ENCODE measurements at regions not wholly inside any gene's neighbourhood (a gene's known extent, or its start where the extent isn't known, plus 50 kb on each side); places are given as distances from the start of the nearest gene placed in this dataset.

DNA sequence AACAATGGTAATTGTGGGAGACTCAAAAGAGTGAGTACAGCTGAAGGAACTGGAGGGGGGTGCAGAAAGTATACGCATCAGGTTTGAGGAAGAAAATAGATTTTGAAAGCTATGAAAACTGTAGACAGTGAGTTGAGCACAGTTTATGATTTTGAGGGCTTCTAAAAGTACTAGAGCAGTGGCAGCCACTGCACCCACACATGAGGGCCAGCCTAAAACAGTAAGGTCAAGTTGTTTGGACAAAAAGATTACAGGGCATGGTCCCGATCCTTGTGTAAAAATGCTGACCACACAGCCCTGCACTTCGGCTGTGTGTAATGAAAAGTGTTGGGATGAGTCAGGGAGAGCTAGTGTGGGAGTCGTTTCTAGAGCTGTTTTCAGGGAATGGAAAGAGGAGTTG lies 2282.1 kb downstream of the TP53TG3F start:
- Histone ChIP-seq H3K27ac (ENCODE audit: low read depth, low read length) (no peak overlapping the region), H3K27me3 (ENCODE audit: control insufficient read depth, low read length) (no peaks in the 10 kb centered on the region), H3K36me3 (ENCODE audit: control insufficient read depth, low read length) (no peaks in the 10 kb centered on the region), H3K9me3 (ENCODE audit: control insufficient read depth, insufficient read depth, low read length) (peaks cover 8% of the 10 kb centered on the region; the same call in 1 of the 2 replicates), H3K9me2 (replicated peaks; ENCODE audit: control insufficient read depth, low read length) (no peaks in the 10 kb centered on the region), H3K4me2 (ENCODE audit: low read length) (no peak overlapping the region), H4K20me1 (ENCODE audit: control insufficient read depth, insufficient read depth, low read depth, low read length) (no peaks in the 10 kb centered on the region), H3F3A (ENCODE audit: control insufficient read depth, insufficient read depth) (no peaks in the 10 kb centered on the region), H3K4me3 (ENCODE audit: low read length) (no peak overlapping the region), H3K4me1 (ENCODE audit: control insufficient read depth, low read length) (no peaks in the 10 kb centered on the region), H3K79me2 (ENCODE audit: control insufficient read depth, low read length) (no peaks in the 10 kb centered on the region)
- TF ChIP-seq EZH2phosphoT487 (IDR thresholded peaks at IDR 0.05; ENCODE audit: borderline replicate concordance, low read length), result no peak
- TF ChIP-seq, protein P1, sequence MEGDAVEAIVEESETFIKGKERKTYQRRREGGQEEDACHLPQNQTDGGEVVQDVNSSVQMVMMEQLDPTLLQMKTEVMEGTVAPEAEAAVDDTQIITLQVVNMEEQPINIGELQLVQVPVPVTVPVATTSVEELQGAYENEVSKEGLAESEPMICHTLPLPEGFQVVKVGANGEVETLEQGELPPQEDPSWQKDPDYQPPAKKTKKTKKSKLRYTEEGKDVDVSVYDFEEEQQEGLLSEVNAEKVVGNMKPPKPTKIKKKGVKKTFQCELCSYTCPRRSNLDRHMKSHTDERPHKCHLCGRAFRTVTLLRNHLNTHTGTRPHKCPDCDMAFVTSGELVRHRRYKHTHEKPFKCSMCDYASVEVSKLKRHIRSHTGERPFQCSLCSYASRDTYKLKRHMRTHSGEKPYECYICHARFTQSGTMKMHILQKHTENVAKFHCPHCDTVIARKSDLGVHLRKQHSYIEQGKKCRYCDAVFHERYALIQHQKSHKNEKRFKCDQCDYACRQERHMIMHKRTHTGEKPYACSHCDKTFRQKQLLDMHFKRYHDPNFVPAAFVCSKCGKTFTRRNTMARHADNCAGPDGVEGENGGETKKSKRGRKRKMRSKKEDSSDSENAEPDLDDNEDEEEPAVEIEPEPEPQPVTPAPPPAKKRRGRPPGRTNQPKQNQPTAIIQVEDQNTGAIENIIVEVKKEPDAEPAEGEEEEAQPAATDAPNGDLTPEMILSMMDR (IDR thresholded peaks at IDR 0.05; ENCODE audit: low read depth, low read length, poor library complexity, severe bottlenecking), result no peak

DNA sequence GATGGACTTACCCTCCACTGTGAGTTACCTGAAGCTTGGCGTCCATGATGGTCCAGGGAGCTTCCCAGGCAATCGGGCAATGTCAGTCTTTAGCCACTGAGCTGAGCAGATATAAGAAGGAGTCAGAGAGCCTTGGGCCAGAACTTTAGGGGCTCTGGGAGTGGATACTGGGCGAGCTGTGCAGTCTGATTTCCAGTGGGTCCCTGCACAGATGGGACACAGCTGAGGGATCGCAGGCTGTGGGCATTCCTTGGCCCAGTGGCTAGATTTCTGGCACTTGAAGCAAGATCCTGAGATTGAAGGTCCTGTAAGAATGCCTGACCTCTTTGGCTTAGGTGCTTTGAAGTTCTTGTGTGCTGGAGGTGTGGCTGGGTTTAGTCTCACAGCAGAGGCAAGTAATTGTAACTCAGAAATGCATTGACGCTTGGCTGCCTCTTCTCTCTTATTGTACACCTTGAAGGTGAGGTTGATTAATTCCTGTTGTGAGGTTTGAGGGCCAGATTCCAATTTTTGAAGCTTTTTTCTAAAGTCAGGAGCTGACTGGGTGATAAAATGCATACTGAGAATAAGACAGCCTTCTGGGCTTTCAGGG lies 2283.8 kb downstream of the TP53TG3F start:
- Histone ChIP-seq H4K20me1 (ENCODE audit: control insufficient read depth, insufficient read depth, low read depth, low read length) (no peaks in the 10 kb centered on the region), H3K4me3 (ENCODE audit: low read length) (no peak overlapping the region), H3K4me1 (ENCODE audit: control insufficient read depth, low read length) (no peaks in the 10 kb centered on the region), H3K9me3 (ENCODE audit: control insufficient read depth, insufficient read depth, low read length) (peaks cover 8% of the 10 kb centered on the region; the same call in 1 of the 2 replicates), H3K79me2 (ENCODE audit: control insufficient read depth, low read length) (no peaks in the 10 kb centered on the region), H3K4me2 (ENCODE audit: low read length) (no peak overlapping the region), H3K36me3 (ENCODE audit: control insufficient read depth, low read length) (no peaks in the 10 kb centered on the region), H3K27me3 (ENCODE audit: control insufficient read depth, low read length) (no peaks in the 10 kb centered on the region), H3K27ac (ENCODE audit: low read depth, low read length) (no peak overlapping the region), H3K9me2 (replicated peaks; ENCODE audit: control insufficient read depth, low read length) (no peaks in the 10 kb centered on the region), H3F3A (ENCODE audit: control insufficient read depth, insufficient read depth) (no peaks in the 10 kb centered on the region)
- TF ChIP-seq EZH2phosphoT487 (IDR thresholded peaks at IDR 0.05; ENCODE audit: borderline replicate concordance, low read length), result no peak
- TF ChIP-seq, protein P1 (IDR thresholded peaks at IDR 0.05; ENCODE audit: low read depth, low read length, poor library complexity, severe bottlenecking), result no peak

GRCh38 chr16:35744084-35744483 lies 2284.7 kb downstream of the TP53TG3F start:
- no peaks in the 10 kb centered on the region for H3F3A ChIP-seq (ENCODE audit: control insufficient read depth, insufficient read depth)
- H3K4me1 ChIP-seq (ENCODE audit: control insufficient read depth, low read length), result no peaks in the 10 kb centered on the region
- no peaks in the 10 kb centered on the region for H3K9me2 ChIP-seq (replicated peaks; ENCODE audit: control insufficient read depth, low read length)
- H3K79me2 ChIP-seq (ENCODE audit: control insufficient read depth, low read length), result no peaks in the 10 kb centered on the region
- no peaks in the 10 kb centered on the region for H4K20me1 ChIP-seq (ENCODE audit: control insufficient read depth, insufficient read depth, low read depth, low read length)
- TF ChIP-seq, protein P1 (IDR thresholded peaks at IDR 0.05; ENCODE audit: low read depth, low read length, poor library complexity, severe bottlenecking), result no peak
- no peak for TF ChIP-seq EZH2phosphoT487 (IDR thresholded peaks at IDR 0.05; ENCODE audit: borderline replicate concordance, low read length)
- H3K4me2 ChIP-seq (ENCODE audit: low read length), result no peak overlapping the region
- H3K4me3 ChIP-seq (ENCODE audit: low read length), result no peak overlapping the region
- H3K27me3 ChIP-seq (ENCODE audit: control insufficient read depth, low read length), result no peaks in the 10 kb centered on the region
- H3K36me3 ChIP-seq (ENCODE audit: control insufficient read depth, low read length), result no peaks in the 10 kb centered on the region
- H3K27ac ChIP-seq (ENCODE audit: low read depth, low read length), result no peak overlapping the region
- peaks cover 8% of the 10 kb centered on the region; the same call in 1 of the 2 replicates for H3K9me3 ChIP-seq (ENCODE audit: control insufficient read depth, insufficient read depth, low read length)

All from DOHH2 (cell line).